H1 (cell line): ENCODE measurements at regions not wholly inside any gene's neighbourhood (a gene's known extent, or its start where the extent isn't known, plus 50 kb on each side); places are given as distances from the start of the nearest gene placed in this dataset.

ENCODE experiments used
- CTCF ChIA-PET: fragments of 300-600 bp; sonication (Branson Sonifier 250); formaldehyde crosslinking; loops from one replicate; lab custom pipeline; 2021; ENCODE audit not compliant: partially characterized antibody; lab: Charles Lee
- POLR2A ChIA-PET: fragments of 300-600 bp; sonication (Branson Sonifier 250); formaldehyde crosslinking; loops from one replicate; lab custom pipeline; 2021; ENCODE audit warnings: inconsistent platforms; ENCODE audit not compliant: partially characterized antibody; lab: Charles Lee
- DNase-seq, 2 experiments: peaks; one replicate each; pipeline versions ENCODE4 v3.0.0 to v3.0.0-alpha.2; 2010 to 2022; ENCODE audit warnings: low spot score in 2 of 2, low read depth in 1 of 2, mixed read lengths in 1 of 2
- FAIRE-seq: peaks from 2 replicates; lab custom pipeline; 2011; peaks lifted over from hg19 to GRCh38; lab: Jason Lieb, UNC
- H2AFZ ChIP-seq: 2 replicates; pipeline ENCODE4 v1.8.1; 2012; ENCODE audit warnings: low read length, inconsistent platforms
- H2AK5ac ChIP-seq: 2 replicates; pipeline ENCODE4 v1.6.1; 2013; ENCODE audit warnings: low read depth, low read length
- H2BK120ac ChIP-seq: replicated peaks from 2 replicates; pipeline ENCODE3; 2013; ENCODE audit warnings: low read depth, low read length, inconsistent platforms
- H2BK12ac ChIP-seq: 2 replicates; pipeline ENCODE4 v1.6.1; 2013; ENCODE audit warnings: low read depth, low read length
- H2BK15ac ChIP-seq: 2 replicates; pipeline ENCODE4 v1.6.1; 2013; ENCODE audit warnings: low read length
- H2BK20ac ChIP-seq: 2 replicates; pipeline ENCODE4 v1.6.1; 2013; ENCODE audit warnings: low read length
- H2BK5ac ChIP-seq: 2 replicates; pipeline ENCODE4 v1.6.1; 2013; ENCODE audit warnings: low read depth, low read length
- H3K14ac ChIP-seq: 2 replicates; pipeline ENCODE4 v1.6.1; 2013; ENCODE audit warnings: inconsistent platforms; ENCODE audit not compliant: insufficient read length
- H3K18ac ChIP-seq: 2 replicates; pipeline ENCODE4 v1.6.1; 2013; ENCODE audit warnings: low read length; ENCODE audit errors: extremely low read depth
- H3K23ac ChIP-seq: 2 replicates; pipeline ENCODE4 v1.6.1; 2013; ENCODE audit warnings: inconsistent platforms; ENCODE audit not compliant: insufficient read length
- H3K23me2 ChIP-seq: 2 replicates; pipeline ENCODE4 v1.6.1; 2013; ENCODE audit warnings: low read depth, low read length
- H3K27ac ChIP-seq: 2 replicates; pipeline ENCODE4 v1.6.1; 2011; ENCODE audit warnings: low read depth, low read length, inconsistent platforms
- H3K27me3 ChIP-seq, 4 experiments: replicated peaks in 1 of 4; 1 replicate in 1 of 4; 2 replicates in 3 of 4; pipeline versions ENCODE4 v1.6.1 to v1.8.1; 2011 to 2013; ENCODE audit warnings: low read length in 3 of 4, mild to moderate bottlenecking in 3 of 4, inconsistent platforms in 2 of 4, mixed read lengths in 2 of 4, moderate library complexity in 1 of 4; ENCODE audit not compliant: control insufficient read depth in 3 of 4, insufficient read depth in 3 of 4; ENCODE audit errors: extremely low read depth in 1 of 4
- H3K36me3 ChIP-seq, 4 experiments: 2 replicates each; pipeline versions ENCODE4 v1.6.1 to v1.8.1; 2011 to 2013; ENCODE audit warnings: mild to moderate bottlenecking in 4 of 4, low read length in 3 of 4, moderate library complexity in 2 of 4, control low read depth in 1 of 4, inconsistent platforms in 1 of 4; ENCODE audit not compliant: insufficient read depth in 4 of 4, control insufficient read depth in 2 of 4
- H3K4ac ChIP-seq: replicated peaks from 2 replicates; pipeline ENCODE3; 2013; ENCODE audit warnings: low read length, low read depth, mixed read lengths, inconsistent platforms; ENCODE audit not compliant: insufficient read length
- H3K4me1 ChIP-seq, 4 experiments: replicated peaks in 1 of 4; 1 replicate in 1 of 4; 2 replicates in 3 of 4; pipeline versions ENCODE4 v1.6.1 to v1.8.1; 2011 to 2013; ENCODE audit warnings: low read length in 3 of 4, inconsistent platforms in 2 of 4, mixed read lengths in 1 of 4; ENCODE audit not compliant: insufficient read depth in 4 of 4, control insufficient read depth in 3 of 4
- H3K4me2 ChIP-seq, 2 experiments: 2 replicates each; pipeline versions ENCODE4 v1.6.1 to v1.8.1; 2011 to 2013; ENCODE audit warnings: low read depth in 2 of 2, low read length in 2 of 2, control low read depth in 1 of 2, inconsistent platforms in 1 of 2, mild to moderate bottlenecking in 1 of 2; ENCODE audit not compliant: insufficient read depth in 1 of 2
- H3K4me3 ChIP-seq, 4 experiments: fragments of 200-600, 300-600 bp in 1 of 4; sonication (generic), shearing (Covaris generic), sonication (Bioruptor Twin) in 1 of 4; 2 replicates each; pipeline versions ENCODE4 v1.5.1 to v1.8.1; 2011 to 2016; ENCODE audit warnings: low read length in 4 of 4, low read depth in 3 of 4, control low read depth in 2 of 4, inconsistent platforms in 2 of 4, mild to moderate bottlenecking in 2 of 4, mixed read lengths in 1 of 4, moderate library complexity in 1 of 4; ENCODE audit not compliant: insufficient read depth in 2 of 4; ENCODE audit errors: extremely low read depth in 1 of 4
- H3K56ac ChIP-seq: replicated peaks from 2 replicates; pipeline ENCODE3; 2013; ENCODE audit warnings: low read depth, mild to moderate bottlenecking, mixed read lengths, low read length, inconsistent platforms; ENCODE audit not compliant: insufficient read length
- H3K79me1 ChIP-seq: 2 replicates; pipeline ENCODE4 v1.6.1; 2013; ENCODE audit warnings: low read depth, low read length, control low read depth
- H3K79me2 ChIP-seq, 2 experiments: 2 replicates each; pipeline versions ENCODE4 v1.6.1 to v1.8.1; 2012 to 2013; ENCODE audit warnings: low read length in 2 of 2, mild to moderate bottlenecking in 2 of 2, inconsistent platforms in 1 of 2; ENCODE audit not compliant: insufficient read depth in 2 of 2, control insufficient read depth in 1 of 2
- H3K9ac ChIP-seq, 4 experiments: replicated peaks in 1 of 4; 1 replicate in 1 of 4; 2 replicates in 3 of 4; pipeline versions ENCODE4 v1.6.1 to v1.8.1; 2011 to 2013; ENCODE audit warnings: low read depth in 3 of 4, low read length in 3 of 4, control low read depth in 2 of 4, mild to moderate bottlenecking in 2 of 4, moderate library complexity in 2 of 4, inconsistent platforms in 1 of 4; ENCODE audit errors: extremely low read depth in 1 of 4
- H3K9me3 ChIP-seq, 2 experiments: 2 replicates each; pipeline versions ENCODE4 v1.6.1 to v1.8.1; 2012 to 2013; ENCODE audit warnings: mild to moderate bottlenecking in 2 of 2, moderate library complexity in 2 of 2, control low read depth in 1 of 2, inconsistent platforms in 1 of 2, low read depth in 1 of 2, low read length in 1 of 2, mixed read lengths in 1 of 2; ENCODE audit not compliant: insufficient read depth in 2 of 2
- H4K20me1 ChIP-seq, 2 experiments: replicated peaks in 1 of 2; 2 replicates each; pipeline versions ENCODE3 to v1.8.1; 2011 to 2013; ENCODE audit warnings: inconsistent platforms in 2 of 2, low read length in 2 of 2, mild to moderate bottlenecking in 1 of 2; ENCODE audit not compliant: insufficient read depth in 2 of 2, control insufficient read depth in 1 of 2
- H4K5ac ChIP-seq: 2 replicates; pipeline ENCODE4 v1.6.1; 2013; ENCODE audit warnings: low read length, low read depth, mixed read lengths, inconsistent platforms; ENCODE audit not compliant: insufficient read length
- H4K8ac ChIP-seq: 2 replicates; pipeline ENCODE4 v1.8.0; 2013; ENCODE audit warnings: mild to moderate bottlenecking, moderate library complexity, low read length, inconsistent platforms; ENCODE audit not compliant: insufficient read depth; ENCODE audit errors: extremely low read depth
- H4K91ac ChIP-seq: replicated peaks from 2 replicates; pipeline ENCODE3; 2013; ENCODE audit warnings: low read length, mixed read lengths, inconsistent platforms; ENCODE audit not compliant: insufficient read length
- CREB1 ChIP-seq: IDR thresholded peaks from 2 replicates; pipeline ENCODE4 v1.6.1; 2012; ENCODE audit warnings: inconsistent platforms
- MAFK ChIP-seq: IDR thresholded peaks from 2 replicates; pipeline ENCODE4 v1.6.1; 2012; ENCODE audit warnings: low read depth, mild to moderate bottlenecking, improper control_type of control experiment, low read length
- RXRA ChIP-seq: IDR thresholded peaks from 2 replicates; pipeline ENCODE4 v1.6.1; 2011; ENCODE audit warnings: low read depth, mild to moderate bottlenecking, low read length, moderate library complexity; ENCODE audit not compliant: insufficient read depth
- WGBS, 2 experiments: shearing (Covaris generic) in 1 of 2; methylation state at CpG; one replicate each; pipeline versions ENCODE4 v1.1.6 to v1.1.7; 2013 to 2015; ENCODE audit warnings: low lambda C conversion rate in 2 of 2, mixed read lengths in 2 of 2, inconsistent platforms in 1 of 2, low coverage in 1 of 2, missing lambda C conversion rate in 1 of 2; ENCODE audit not compliant: insufficient replicate concordance in 2 of 2, insufficient coverage in 1 of 2, insufficient read length in 1 of 2; ENCODE audit errors: extremely low coverage in 1 of 2, missing lambda C conversion rate in 1 of 2; 5-methylcytosine and 5-hydroxymethylcytosine counted together

- DNase-seq (no peak), FAIRE-seq (no peak)
- no peaks in the 10 kb centered on the region for H3K79me1 ChIP-seq
- no peak overlapping the region for H3K4me2 ChIP-seq
- H3K9ac ChIP-seq, result no peak overlapping the region
- no peak overlapping the region for H2AK5ac ChIP-seq
- no peaks in the 10 kb centered on the region for H3K27me3 ChIP-seq
- TF ChIP-seq MAFK (no peak), RXRA (no peak), CREB1 (no peak)
- no peak overlapping the region for H3K56ac ChIP-seq
- ChIA-PET POLR2A (no interaction called here), CTCF (interaction anchor here (0.6 to 1.0 kb wide), 3 partner anchors 18 to 1084 kb away, joined by 3 to 4 read pairs (median 3); no protein-coding TSS in a partner anchor)
- no peak overlapping the region for H2BK5ac ChIP-seq
- H3K14ac ChIP-seq, result no peak overlapping the region
- no peaks in the 10 kb centered on the region for H3K23me2 ChIP-seq
- H2BK20ac ChIP-seq, result no peak overlapping the region
- H3K4me3 ChIP-seq, result no peak overlapping the region
- H3K9me3 ChIP-seq, result no peaks in the 10 kb centered on the region
- no peak overlapping the region for H4K5ac ChIP-seq
- no peak overlapping the region for H3K23ac ChIP-seq
- whole genome bisulfite sequencing, 2 experiments, result 81% methylated on average over 6 of the region's 6 CpGs; no CpG with 5 or more reads in 1 of the 2 experiments
- H2BK120ac ChIP-seq, result no peak overlapping the region
- H4K8ac ChIP-seq, result no peak overlapping the region
- no peak overlapping the region for H4K91ac ChIP-seq
- no peak overlapping the region for H3K27ac ChIP-seq
- H3K18ac ChIP-seq, result no peak overlapping the region
- H2BK12ac ChIP-seq, result no peak overlapping the region
- H4K20me1 ChIP-seq, result no peaks in the 10 kb centered on the region
- no peak overlapping the region for H2BK15ac ChIP-seq
- H3K4ac ChIP-seq, result no peak overlapping the region
- H3K36me3 ChIP-seq, result no peaks in the 10 kb centered on the region
- no peaks in the 10 kb centered on the region for H3K79me2 ChIP-seq
- H2AFZ ChIP-seq, result 0 out of 2 replicates have a peak overlapping the region, but pooled peaks have one; percentile 56
- no peaks in the 10 kb centered on the region for H3K4me1 ChIP-seq
These were observed 52.6 kb upstream of the ATP11B start for GRCh38 chr3:182740710-182741109.
